ENCODE measurements at regions not wholly inside any gene's neighbourhood (a gene's known extent, or its start where the extent isn't known, plus 50 kb on each side); places are given as distances from the start of the nearest gene placed in this dataset.

DNA sequence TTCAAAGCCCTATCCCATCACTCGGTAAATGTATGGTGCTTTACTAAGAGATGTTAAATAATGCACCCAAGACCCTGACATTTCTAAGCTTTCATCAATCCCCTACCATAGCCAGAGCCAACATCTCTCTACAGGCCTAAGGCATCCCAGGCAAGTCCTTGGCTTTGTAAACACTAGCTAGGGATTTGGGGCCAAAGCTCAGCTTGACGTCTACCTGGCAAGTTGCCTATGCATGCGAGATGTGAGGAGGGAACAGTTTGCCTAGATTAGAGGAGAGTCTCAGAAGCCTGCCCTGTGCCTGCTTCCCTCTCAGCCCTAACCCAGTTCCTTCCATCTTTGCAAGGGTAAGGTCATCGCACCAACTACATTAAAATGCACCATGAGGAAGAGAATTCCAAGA, 221.5 kb upstream of the NCKAP5 start:
- no peak for FAIRE-seq
- DNase-seq = no peak
- Histone ChIP-seq H3K27ac (ENCODE audit: low read depth in 2 of 2, low read length in 2 of 2) (no peak overlapping the region), H3K4me3 (ENCODE audit: low read length in 3 of 3) (no peak overlapping the region), H3K36me3 (ENCODE audit: control insufficient read depth in 2 of 3, insufficient read depth in 3 of 3, low read length in 3 of 3) (no peaks in the 10 kb centered on the region), H3K9ac (ENCODE audit: low read length in 3 of 3) (no peak overlapping the region), H3K9me3 (ENCODE audit: control insufficient read depth in 2 of 3, insufficient read depth in 1 of 3, low read length in 3 of 3) (peaks cover 0 to 4% (median 0%) of the 10 kb centered on the region in 3 donors), H3K4me1 (ENCODE audit: control insufficient read depth in 2 of 3, insufficient read depth in 2 of 3, low read depth in 1 of 3, low read length in 3 of 3) (no peaks in the 10 kb centered on the region), H3K27me3 (ENCODE audit: control insufficient read depth, insufficient read depth, low read length) (no peaks in the 10 kb centered on the region)
- TF ChIP-seq, protein P1, sequence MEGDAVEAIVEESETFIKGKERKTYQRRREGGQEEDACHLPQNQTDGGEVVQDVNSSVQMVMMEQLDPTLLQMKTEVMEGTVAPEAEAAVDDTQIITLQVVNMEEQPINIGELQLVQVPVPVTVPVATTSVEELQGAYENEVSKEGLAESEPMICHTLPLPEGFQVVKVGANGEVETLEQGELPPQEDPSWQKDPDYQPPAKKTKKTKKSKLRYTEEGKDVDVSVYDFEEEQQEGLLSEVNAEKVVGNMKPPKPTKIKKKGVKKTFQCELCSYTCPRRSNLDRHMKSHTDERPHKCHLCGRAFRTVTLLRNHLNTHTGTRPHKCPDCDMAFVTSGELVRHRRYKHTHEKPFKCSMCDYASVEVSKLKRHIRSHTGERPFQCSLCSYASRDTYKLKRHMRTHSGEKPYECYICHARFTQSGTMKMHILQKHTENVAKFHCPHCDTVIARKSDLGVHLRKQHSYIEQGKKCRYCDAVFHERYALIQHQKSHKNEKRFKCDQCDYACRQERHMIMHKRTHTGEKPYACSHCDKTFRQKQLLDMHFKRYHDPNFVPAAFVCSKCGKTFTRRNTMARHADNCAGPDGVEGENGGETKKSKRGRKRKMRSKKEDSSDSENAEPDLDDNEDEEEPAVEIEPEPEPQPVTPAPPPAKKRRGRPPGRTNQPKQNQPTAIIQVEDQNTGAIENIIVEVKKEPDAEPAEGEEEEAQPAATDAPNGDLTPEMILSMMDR (IDR thresholded peaks at IDR 0.05; ENCODE audit: borderline replicate concordance, extremely low read depth, insufficient read depth) = no peak
- intact Hi-C loops (cut with DNase I) = no loop called here

DNA sequence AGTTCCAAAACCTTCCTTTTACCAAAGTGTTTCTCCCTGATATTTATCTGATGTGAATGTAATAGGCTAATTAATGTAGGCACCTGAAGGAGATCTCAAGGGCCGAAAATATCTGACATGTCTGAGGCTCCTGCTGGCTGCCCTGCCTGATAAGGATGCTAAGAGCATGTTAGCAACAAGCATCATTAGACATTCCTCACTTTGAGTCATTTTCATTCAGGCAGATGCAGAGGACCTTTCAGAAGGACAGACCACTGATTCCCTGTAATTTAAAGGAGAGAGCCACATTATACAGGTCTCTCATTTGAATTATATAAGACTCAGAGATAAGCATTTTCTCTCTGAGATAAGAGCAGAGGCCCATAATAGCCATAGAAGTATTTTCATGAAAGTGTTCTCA, 222.4 kb upstream of the NCKAP5 start:
- no peaks in the 10 kb centered on the region for H3K36me3 ChIP-seq (ENCODE audit: control insufficient read depth in 2 of 3, insufficient read depth in 3 of 3, low read length in 3 of 3)
- TF ChIP-seq, protein P1 (IDR thresholded peaks at IDR 0.05; ENCODE audit: borderline replicate concordance, extremely low read depth, insufficient read depth) = no peak
- H3K27ac ChIP-seq (ENCODE audit: low read depth in 2 of 2, low read length in 2 of 2) = no peak overlapping the region
- H3K9ac ChIP-seq (ENCODE audit: low read length in 3 of 3) = no peak overlapping the region
- no peak for DNase-seq
- peaks cover 0 to 4% (median 0%) of the 10 kb centered on the region in 3 donors for H3K9me3 ChIP-seq (ENCODE audit: control insufficient read depth in 2 of 3, insufficient read depth in 1 of 3, low read length in 3 of 3)
- no peaks in the 10 kb centered on the region for H3K27me3 ChIP-seq (ENCODE audit: control insufficient read depth, insufficient read depth, low read length)
- no peak overlapping the region for H3K4me3 ChIP-seq (ENCODE audit: low read length in 3 of 3)
- H3K4me1 ChIP-seq (ENCODE audit: control insufficient read depth in 2 of 3, insufficient read depth in 2 of 3, low read depth in 1 of 3, low read length in 3 of 3) = no peaks in the 10 kb centered on the region
- no peak for FAIRE-seq
- intact Hi-C loops (cut with DNase I) = no loop called here

DNA sequence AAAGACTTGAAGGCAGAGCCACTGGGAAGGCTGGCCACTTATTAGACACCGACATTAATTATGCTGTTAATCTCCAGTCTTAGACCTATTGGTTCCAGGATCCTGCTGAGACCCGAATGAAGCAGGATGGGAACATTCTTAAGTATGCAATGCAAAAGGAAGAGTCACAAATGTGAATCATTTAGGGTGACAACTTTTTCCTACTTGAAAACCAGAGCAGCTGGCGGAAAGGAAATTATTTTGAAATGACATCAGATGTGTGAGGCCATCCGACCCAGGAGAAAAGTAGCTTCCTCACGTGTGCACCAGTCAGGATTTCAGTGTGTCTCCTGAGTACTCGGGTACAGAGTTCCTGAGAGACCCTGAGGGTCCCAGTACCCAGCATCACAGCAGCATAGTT, 222.9 kb upstream of the NCKAP5 start:
- no peak for FAIRE-seq
- intact Hi-C loops (cut with DNase I) = no loop called here
- TF ChIP-seq, protein P1 (IDR thresholded peaks at IDR 0.05; ENCODE audit: borderline replicate concordance, extremely low read depth, insufficient read depth) = no peak
- Histone ChIP-seq H3K27me3 (ENCODE audit: control insufficient read depth, insufficient read depth, low read length) (no peaks in the 10 kb centered on the region), H3K9me3 (ENCODE audit: control insufficient read depth in 2 of 3, insufficient read depth in 1 of 3, low read length in 3 of 3) (peaks cover 0 to 4% (median 0%) of the 10 kb centered on the region in 3 donors), H3K4me3 (ENCODE audit: low read length in 3 of 3) (no peak overlapping the region), H3K4me1 (ENCODE audit: control insufficient read depth in 2 of 3, insufficient read depth in 2 of 3, low read depth in 1 of 3, low read length in 3 of 3) (no peaks in the 10 kb centered on the region), H3K36me3 (ENCODE audit: control insufficient read depth in 2 of 3, insufficient read depth in 3 of 3, low read length in 3 of 3) (no peaks in the 10 kb centered on the region), H3K27ac (ENCODE audit: low read depth in 2 of 2, low read length in 2 of 2) (no peak overlapping the region), H3K9ac (ENCODE audit: low read length in 3 of 3) (no peak overlapping the region)
- no peak for DNase-seq

DNA sequence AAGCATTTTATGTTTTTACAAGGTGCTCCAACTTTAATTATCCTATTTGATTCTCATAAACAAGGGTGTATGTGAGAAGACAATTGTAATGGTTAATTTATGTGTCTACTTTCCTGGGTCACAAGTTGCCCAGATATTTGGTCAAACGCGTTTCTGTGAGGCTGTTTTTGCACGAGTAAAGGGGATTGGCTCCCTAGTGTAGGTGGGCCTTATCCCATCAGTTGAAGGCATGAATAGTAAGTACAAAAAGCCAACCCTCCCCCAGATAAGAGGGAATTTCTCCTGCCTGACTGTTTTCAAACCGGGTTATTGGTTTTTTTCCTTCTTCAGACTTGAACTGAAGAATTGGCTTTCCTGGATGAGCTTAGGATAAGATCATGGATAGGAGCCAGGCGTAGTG, 224.0 kb upstream of the NCKAP5 start:
- Histone ChIP-seq H3K36me3 (ENCODE audit: control insufficient read depth in 2 of 3, insufficient read depth in 3 of 3, low read length in 3 of 3) (no peaks in the 10 kb centered on the region), H3K9ac (ENCODE audit: low read length in 3 of 3) (no peak overlapping the region), H3K9me3 (ENCODE audit: control insufficient read depth in 2 of 3, insufficient read depth in 1 of 3, low read length in 3 of 3) (peaks cover 0 to 4% (median 0%) of the 10 kb centered on the region in 3 donors), H3K4me3 (ENCODE audit: low read length in 3 of 3) (no peak overlapping the region), H3K27me3 (ENCODE audit: control insufficient read depth, insufficient read depth, low read length) (no peaks in the 10 kb centered on the region), H3K27ac (ENCODE audit: low read depth in 2 of 2, low read length in 2 of 2) (no peak overlapping the region), H3K4me1 (ENCODE audit: control insufficient read depth in 2 of 3, insufficient read depth in 2 of 3, low read depth in 1 of 3, low read length in 3 of 3) (no peaks in the 10 kb centered on the region)
- intact Hi-C loops (cut with DNase I) = no loop called here
- DNase-seq (no peak), FAIRE-seq (no peak)
- TF ChIP-seq, protein P1 (IDR thresholded peaks at IDR 0.05; ENCODE audit: borderline replicate concordance, extremely low read depth, insufficient read depth) = no peak
